ENCODE measurements at regions not wholly inside any gene's neighbourhood (a gene's known extent, or its start where the extent isn't known, plus 50 kb on each side); places are given as distances from the start of the nearest gene placed in this dataset.
"Not testable (repeated sequence)": the region's sequence is repeated elsewhere in the genome, so short reads cannot be mapped to it uniquely, and the experiment has no call there.

GRCh38 chr9:26667882-26668281, 224.7 kb downstream of the CAAP1 start:
- DNase-seq, result no peak

GRCh38 chr9:26665666-26666065, 226.9 kb downstream of the CAAP1 start:
- no peak for DNase-seq

- not testable (repeated sequence) for DNase-seq
Observed at GRCh38 chr9:26664087-26664773, 228.4 kb downstream of the CAAP1 start.

GRCh38 chr9:26662476-26662875, 230.1 kb downstream of the CAAP1 start:
- no peak for DNase-seq

- DNase-seq, result no peak
Observed at GRCh38 chr9:26658476-26658875, 234.1 kb downstream of the CAAP1 start.

- no peak for DNase-seq
Observed at GRCh38 chr9:26657958-26658357, 234.6 kb downstream of the CAAP1 start.

GRCh38 chr9:26656003-26656870, 236.4 kb downstream of the CAAP1 start:
- DNase-seq, result peak; percentile 27 to 72 (median 35)

GRCh38 chr9:26655166-26655565, 237.4 kb downstream of the CAAP1 start:
- no peak for DNase-seq

- no peak for DNase-seq
Observed at GRCh38 chr9:26650325-26650724, 242.3 kb downstream of the CAAP1 start.

- no peak for DNase-seq
Observed at GRCh38 chr9:26643826-26644225, 248.8 kb downstream of the CAAP1 start.

GRCh38 chr9:26639761-26640160, 252.8 kb downstream of the CAAP1 start:
- no peak for DNase-seq

GRCh38 chr9:26637101-26637500, 255.5 kb downstream of the CAAP1 start:
- DNase-seq, result no peak

GRCh38 chr9:26613851-26614350, 278.7 kb downstream of the CAAP1 start:
- DNase-seq, result peak in 1 of 3 donors; percentile 24

- DNase-seq, result peak in 1 of 3 donors; percentile 6
Observed at GRCh38 chr9:26612211-26612610, 280.4 kb downstream of the CAAP1 start.

GRCh38 chr9:26606756-26607155, 285.8 kb downstream of the CAAP1 start:
- peak in 2 of 3 donors; percentile 1 to 9 for DNase-seq

GRCh38 chr9:26605367-26605766, 287.2 kb downstream of the CAAP1 start:
- DNase-seq, result no peak

GRCh38 chr9:26604076-26604662, 288.4 kb downstream of the CAAP1 start:
- no peak for DNase-seq

- DNase-seq, result no peak
Observed at GRCh38 chr9:26603617-26604016, 289.0 kb downstream of the CAAP1 start.

- DNase-seq, result no peak
Observed at GRCh38 chr9:26597542-26598149, 295.0 kb downstream of the CAAP1 start.

- peak in 2 of 3 donors; percentile 3 to 5 for DNase-seq
Observed at GRCh38 chr9:26579056-26579455, 313.5 kb downstream of the CAAP1 start.

GRCh38 chr9:26574898-26575440, 317.6 kb downstream of the CAAP1 start:
- DNase-seq, result no peak

- no peak for DNase-seq
Observed at GRCh38 chr9:26574256-26574655, 318.3 kb downstream of the CAAP1 start.
